ENCODE measurements at regions not wholly inside any gene's neighbourhood (a gene's known extent, or its start where the extent isn't known, plus 50 kb on each side); places are given as distances from the start of the nearest gene placed in this dataset.
A peak's percentile ranks its signal among the peaks of the same experiment; 100 is the strongest.

DNA sequence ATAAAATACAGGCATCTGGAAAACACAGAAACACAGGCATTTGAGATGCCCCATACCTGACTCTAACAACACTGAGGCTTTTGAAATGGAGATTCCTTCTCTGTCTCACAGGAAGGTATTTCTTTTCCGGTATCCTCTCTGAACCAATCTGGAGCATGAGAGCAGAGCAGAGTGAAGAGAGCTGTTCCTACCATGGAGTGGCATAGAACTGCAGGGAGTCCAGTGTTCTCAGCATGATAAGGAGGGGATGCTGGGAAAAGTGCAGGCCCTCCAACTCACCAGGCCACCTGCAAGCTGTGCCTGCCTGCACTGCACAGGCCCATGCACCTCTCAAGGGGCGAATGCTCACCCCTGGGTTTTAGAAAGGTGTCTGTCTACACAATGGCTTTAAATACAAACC, 89.2 kb downstream of the FOXA2 start:
- Histone ChIP-seq H2AK5ac (ENCODE audit: low read depth, low read length) (no peak overlapping the region), H3K4me3 (ENCODE audit: extremely low read depth in 1 of 4, insufficient read depth in 2 of 4, low read depth in 3 of 4, low read length in 4 of 4) (no peak overlapping the region), H3K79me2 (ENCODE audit: control insufficient read depth in 1 of 2, insufficient read depth in 2 of 2, low read length in 2 of 2) (no peaks in the 10 kb centered on the region), H3K23ac (ENCODE audit: insufficient read length) (no peak overlapping the region), H3K4me2 (ENCODE audit: insufficient read depth in 1 of 2, low read depth in 2 of 2, low read length in 2 of 2) (no peak overlapping the region), H3K4ac (replicated peaks; ENCODE audit: insufficient read length, low read depth, low read length) (no peak overlapping the region), H2BK20ac (ENCODE audit: low read length) (no peak overlapping the region), H3K9me3 (ENCODE audit: insufficient read depth in 2 of 2, low read depth in 1 of 2, low read length in 1 of 2) (no peaks in the 10 kb centered on the region), H2AFZ (ENCODE audit: low read length) (no peak overlapping the region), H3K27ac (ENCODE audit: low read depth, low read length) (no peak overlapping the region), H3K14ac (ENCODE audit: insufficient read length) (no peak overlapping the region), H3K18ac (ENCODE audit: extremely low read depth, low read length) (no peak overlapping the region), H3K56ac (replicated peaks; ENCODE audit: insufficient read length, low read depth, low read length) (no peak overlapping the region), H3K36me3 (ENCODE audit: control insufficient read depth in 2 of 4, insufficient read depth in 4 of 4, low read length in 3 of 4) (no peaks in the 10 kb centered on the region), H4K5ac (ENCODE audit: insufficient read length, low read depth, low read length) (no peak overlapping the region), H4K91ac (replicated peaks; ENCODE audit: insufficient read length, low read length) (no peak overlapping the region), H4K20me1 (replicated peaks in 1 of 2; ENCODE audit: control insufficient read depth in 1 of 2, insufficient read depth in 2 of 2, low read length in 2 of 2) (peaks cover 0 to 1% of the 10 kb centered on the region in 2 experiments), H2BK120ac (replicated peaks; ENCODE audit: low read depth, low read length) (no peak overlapping the region), H2BK12ac (ENCODE audit: low read depth, low read length) (no peak overlapping the region), H2BK5ac (ENCODE audit: low read depth, low read length) (no peak overlapping the region), H3K27me3 (replicated peaks in 1 of 4; ENCODE audit: control insufficient read depth in 3 of 4, extremely low read depth in 1 of 4, insufficient read depth in 3 of 4, low read length in 3 of 4) (no peaks in the 10 kb centered on the region; a peak in 2 of 7 replicates), H3K4me1 (replicated peaks in 1 of 4; ENCODE audit: control insufficient read depth in 3 of 4, insufficient read depth in 4 of 4, low read length in 3 of 4) (peaks cover 1 to 6% (median 5%) of the 10 kb centered on the region in 4 experiments; a peak in 4 of 7 replicates), H4K8ac (ENCODE audit: extremely low read depth, insufficient read depth, low read length) (no peak overlapping the region), H3K79me1 (ENCODE audit: low read depth, low read length) (no peaks in the 10 kb centered on the region), H3K9ac (replicated peaks in 1 of 4; ENCODE audit: extremely low read depth in 1 of 4, low read depth in 3 of 4, low read length in 3 of 4) (no peak overlapping the region), H3K23me2 (ENCODE audit: low read depth, low read length) (no peaks in the 10 kb centered on the region), H2BK15ac (ENCODE audit: low read length) (no peak overlapping the region)
- ChIA-PET POLR2A (ENCODE audit: partially characterized antibody) (interaction anchor here (0.9 kb wide), 1 partner anchor 66 kb away, joined by 4 read pairs; no protein-coding TSS in a partner anchor), CTCF (ENCODE audit: partially characterized antibody) (interaction anchor here (1.2 to 1.9 kb wide), 2 partner anchors 10 to 91 kb away, joined by 3 to 7 read pairs; no protein-coding TSS in a partner anchor)
- 83% methylated on average over 2 of the region's 2 CpGs; no CpG with 5 or more reads in 1 of the 2 experiments for WGBS, 2 experiments (ENCODE audit: extremely low coverage in 1 of 2, insufficient coverage in 1 of 2, insufficient read length in 1 of 2, insufficient replicate concordance in 2 of 2, low coverage in 1 of 2, low lambda C conversion rate in 2 of 2, missing lambda C conversion rate in 1 of 2)
- FAIRE-seq (peak; percentile 24), DNase-seq (ENCODE audit: low read depth in 1 of 2, low spot score in 2 of 2) (no peak)
- TF ChIP-seq GABPA (IDR thresholded peaks at IDR 0.05; ENCODE audit: borderline replicate concordance, insufficient read depth, low read length), result no peak
- TF ChIP-seq TBP (IDR thresholded peaks at IDR 0.05; ENCODE audit: low read depth, low read length), result no peak
- no peak for TF ChIP-seq CHD2 (IDR thresholded peaks at IDR 0.05; ENCODE audit: low read length)

Measured in H1 (cell line).